Neural progenitor cell (in vitro differentiated cells): ENCODE measurements at regions not wholly inside any gene's neighbourhood (a gene's known extent, or its start where the extent isn't known, plus 50 kb on each side); places are given as distances from the start of the nearest gene placed in this dataset.

Experiments used
- DNase-seq: peaks from one replicate; pipeline ENCODE4 v3.0.0-alpha.2; 2016; ENCODE audit warnings: low spot score
- H2AFZ ChIP-seq: fragments of 200-600 bp; sonication (generic); replicated peaks from 2 replicates; pipeline ENCODE4 v1.6.1; 2016; ENCODE audit warnings: antibody characterized with exemption
- H3F3A ChIP-seq: fragments of 200-600 bp; sonication (generic); 2 replicates; pipeline ENCODE4 v1.6.1; 2016; ENCODE audit warnings: antibody characterized with exemption, low read depth
- H3K27ac ChIP-seq: fragments of 200-600 bp; sonication (generic); 2 replicates; pipeline ENCODE4 v1.5.1; 2016; ENCODE audit warnings: mild to moderate bottlenecking
- H3K27me3 ChIP-seq: fragments of 200-600 bp; sonication (generic); 2 replicates; pipeline ENCODE4 v1.6.1; 2016; ENCODE audit warnings: mild to moderate bottlenecking, moderate library complexity
- H3K36me3 ChIP-seq: fragments of 200-600 bp; sonication (generic); 2 replicates; pipeline ENCODE4 v1.5.1; 2016
- H3K4me1 ChIP-seq: fragments of 200-600 bp; sonication (generic); 2 replicates; pipeline ENCODE4 v1.6.1; 2016; ENCODE audit warnings: mixed run types
- H3K4me2 ChIP-seq: fragments of 200-600 bp; sonication (generic); 2 replicates; pipeline ENCODE4 v1.6.1; 2016
- H3K4me3 ChIP-seq: fragments of 200-600 bp; sonication (generic); 2 replicates; pipeline ENCODE4 v1.5.1; 2016
- H3K79me2 ChIP-seq: fragments of 200-600 bp; sonication (generic); 2 replicates; pipeline ENCODE4 v1.6.1; 2016; ENCODE audit warnings: low read depth
- H3K9ac ChIP-seq: fragments of 200-600 bp; sonication (generic); 2 replicates; pipeline ENCODE4 v1.6.1; 2016
- H3K9me3 ChIP-seq: fragments of 200-600 bp; sonication (generic); 2 replicates; pipeline ENCODE4 v1.5.1; 2016; ENCODE audit warnings: low read depth
- H4K20me1 ChIP-seq: fragments of 200-600 bp; sonication (generic); 2 replicates; pipeline ENCODE4 v1.6.1; 2016; ENCODE audit warnings: low read depth
- H3K27ac Mint-ChIP-seq: 3 replicates; pipeline ENCODE4 v1.8.0; 2021; ENCODE audit warnings: mixed read lengths
- H3K27me3 Mint-ChIP-seq: 2 replicates; pipeline ENCODE4 v1.8.0; 2022; ENCODE audit warnings: low read depth, mild to moderate bottlenecking, inconsistent platforms, moderate library complexity, mixed read lengths; ENCODE audit not compliant: insufficient read depth
- H3K36me3 Mint-ChIP-seq: 3 replicates; pipeline ENCODE4 v1.8.0; 2021; ENCODE audit warnings: mixed read lengths
- H3K4me1 Mint-ChIP-seq: 3 replicates; pipeline ENCODE4 v1.8.0; 2021; ENCODE audit warnings: mixed read lengths
- H3K4me3 Mint-ChIP-seq: 3 replicates; pipeline ENCODE4 v1.8.0; 2021; ENCODE audit warnings: mild to moderate bottlenecking, moderate library complexity, mixed read lengths
- H3K9me3 Mint-ChIP-seq: 3 replicates; pipeline ENCODE4 v1.8.0; 2020; ENCODE audit warnings: mixed read lengths
- CTCF ChIP-seq: fragments of 200-600 bp; sonication (generic); IDR thresholded peaks from 2 replicates; pipeline ENCODE4 v1.5.1; 2017; ENCODE audit warnings: antibody characterized with exemption, mild to moderate bottlenecking
- EZH2 ChIP-seq: fragments of 200-600 bp; sonication (generic); IDR thresholded peaks from 2 replicates; pipeline ENCODE4 v1.6.1; 2017; ENCODE audit warnings: antibody characterized with exemption, mild to moderate bottlenecking, moderate library complexity
- EZH2phosphoT487 ChIP-seq: fragments of 200-600 bp; sonication (generic); IDR thresholded peaks from 2 replicates; pipeline ENCODE4 v1.6.1; 2017; ENCODE audit warnings: antibody characterized with exemption

GRCh38 chr21:35179990-35180540 is 131.0 kb upstream of the RUNX1 start:
- Mint-ChIP-seq H3K36me3 (no peaks in the 10 kb centered on the region), H3K4me1 (no peaks in the 10 kb centered on the region), H3K27me3 (peaks cover 7% of the 10 kb centered on the region), H3K9me3 (peaks cover 6% of the 10 kb centered on the region), H3K4me3 (no peak overlapping the region), H3K27ac (no peak overlapping the region)
- Histone ChIP-seq H3K4me1 (no peaks in the 10 kb centered on the region), H4K20me1 (no peaks in the 10 kb centered on the region), H3K4me2 (no peak overlapping the region), H3K4me3 (no peak overlapping the region), H2AFZ (no peak overlapping the region), H3K9ac (no peak overlapping the region), H3K36me3 (no peaks in the 10 kb centered on the region), H3K9me3 (no peaks in the 10 kb centered on the region), H3K27me3 (no peaks in the 10 kb centered on the region), H3K27ac (no peak overlapping the region), H3F3A (no peaks in the 10 kb centered on the region), H3K79me2 (no peaks in the 10 kb centered on the region)
- DNase-seq, result no peak
- TF ChIP-seq EZH2, result no peak

- H3K4me3 Mint-ChIP-seq, result no peak overlapping the region
- Histone ChIP-seq H3K9ac (no peak overlapping the region), H2AFZ (no peak overlapping the region), H3K9me3 (no peaks in the 10 kb centered on the region), H3K4me1 (no peaks in the 10 kb centered on the region), H3K36me3 (no peaks in the 10 kb centered on the region), H3K27ac (no peak overlapping the region), H4K20me1 (no peaks in the 10 kb centered on the region), H3K4me3 (no peak overlapping the region), H3F3A (no peaks in the 10 kb centered on the region), H3K79me2 (no peaks in the 10 kb centered on the region), H3K27me3 (no peaks in the 10 kb centered on the region), H3K4me2 (no peak overlapping the region)
- no peak overlapping the region for H3K27ac Mint-ChIP-seq
- H3K36me3 Mint-ChIP-seq, result no peaks in the 10 kb centered on the region
- H3K27me3 Mint-ChIP-seq, result peaks cover 7% of the 10 kb centered on the region
- no peak for DNase-seq
- TF ChIP-seq CTCF (no peak), EZH2phosphoT487 (no peak), EZH2 (no peak)
- H3K4me1 Mint-ChIP-seq, result no peaks in the 10 kb centered on the region
- H3K9me3 Mint-ChIP-seq, result peaks cover 2% of the 10 kb centered on the region
These were observed 129.7 kb upstream of the RUNX1 start for GRCh38 chr21:35178827-35179226.

GRCh38 chr21:35178098-35178497 is 129.0 kb upstream of the RUNX1 start:
- Mint-ChIP-seq H3K27ac (no peak overlapping the region), H3K4me3 (no peak overlapping the region), H3K27me3 (peaks cover 3% of the 10 kb centered on the region), H3K36me3 (no peaks in the 10 kb centered on the region), H3K4me1 (no peaks in the 10 kb centered on the region), H3K9me3 (no peaks in the 10 kb centered on the region)
- Histone ChIP-seq H4K20me1 (no peaks in the 10 kb centered on the region), H2AFZ (no peak overlapping the region), H3K36me3 (no peaks in the 10 kb centered on the region), H3K27me3 (no peaks in the 10 kb centered on the region), H3K79me2 (no peaks in the 10 kb centered on the region), H3K27ac (no peak overlapping the region), H3K4me1 (no peaks in the 10 kb centered on the region), H3K9ac (no peak overlapping the region), H3K4me3 (no peak overlapping the region), H3F3A (no peaks in the 10 kb centered on the region), H3K9me3 (no peaks in the 10 kb centered on the region), H3K4me2 (no peak overlapping the region)
- no peak for DNase-seq
- TF ChIP-seq EZH2phosphoT487 (no peak), CTCF (no peak), EZH2 (no peak)

- Histone ChIP-seq H3K9ac (no peak overlapping the region), H3F3A (no peaks in the 10 kb centered on the region), H3K4me3 (no peak overlapping the region), H3K9me3 (no peaks in the 10 kb centered on the region), H3K27me3 (no peaks in the 10 kb centered on the region), H3K36me3 (no peaks in the 10 kb centered on the region), H3K4me1 (peaks cover 6% of the 10 kb centered on the region), H4K20me1 (no peaks in the 10 kb centered on the region), H3K79me2 (no peaks in the 10 kb centered on the region), H3K27ac (no peak overlapping the region), H2AFZ (no peak overlapping the region), H3K4me2 (no peak overlapping the region)
- H3K27ac Mint-ChIP-seq, result no peak overlapping the region
- no peak overlapping the region for H3K4me3 Mint-ChIP-seq
- no peaks in the 10 kb centered on the region for H3K36me3 Mint-ChIP-seq
- DNase-seq, result no peak
- TF ChIP-seq CTCF (no peak), EZH2 (no peak), EZH2phosphoT487 (no peak)
- H3K27me3 Mint-ChIP-seq, result peaks cover 3% of the 10 kb centered on the region
- H3K4me1 Mint-ChIP-seq, result peaks cover 8% of the 10 kb centered on the region
- no peaks in the 10 kb centered on the region for H3K9me3 Mint-ChIP-seq
These were observed 123.1 kb upstream of the RUNX1 start for GRCh38 chr21:35172231-35172630.
